Cardiac muscle cell (in vitro differentiated cells and primary cell): ENCODE measurements at regions not wholly inside any gene's neighbourhood (a gene's known extent, or its start where the extent isn't known, plus 50 kb on each side); places are given as distances from the start of the nearest gene placed in this dataset.
A peak's percentile ranks its signal among the peaks of the same experiment; 100 is the strongest.

Source experiments
- DNase-seq, 2 donors: peaks; one replicate each; pipeline versions ENCODE4 v3.0.0 to v3.0.0-alpha.2; 2010 to 2017; ENCODE audit warnings: low read depth in 1 of 2, low spot score in 1 of 2
- H3K27ac ChIP-seq: fragments of 200-600 bp; sonication (generic); 2 replicates; pipeline ENCODE4 v1.5.1; 2016
- H3K27me3 ChIP-seq: fragments of 200-600 bp; sonication (generic); 2 replicates; pipeline ENCODE4 v1.6.0; 2016; ENCODE audit warnings: control low read depth
- H3K36me3 ChIP-seq: fragments of 200-600 bp; sonication (generic); 2 replicates; pipeline ENCODE4 v1.5.1; 2016; ENCODE audit warnings: control low read depth
- H3K4me1 ChIP-seq: fragments of 200-600 bp; sonication (generic); 2 replicates; pipeline ENCODE4 v1.8.1; 2017; ENCODE audit warnings: low read depth, mild to moderate bottlenecking, mixed run types
- H3K4me3 ChIP-seq: fragments of 200-600 bp; sonication (generic); 2 replicates; pipeline ENCODE4 v1.5.1; 2016; ENCODE audit warnings: mild to moderate bottlenecking
- H3K9me3 ChIP-seq: fragments of 200-600 bp; sonication (generic); 2 replicates; pipeline ENCODE4 v1.5.1; 2017; ENCODE audit warnings: low read depth, mild to moderate bottlenecking, control low read depth
- CTCF ChIP-seq: IDR thresholded peaks from 2 replicates; pipeline ENCODE4 v1.5.1; 2012; ENCODE audit warnings: low read depth, mild to moderate bottlenecking, low read length

DNA sequence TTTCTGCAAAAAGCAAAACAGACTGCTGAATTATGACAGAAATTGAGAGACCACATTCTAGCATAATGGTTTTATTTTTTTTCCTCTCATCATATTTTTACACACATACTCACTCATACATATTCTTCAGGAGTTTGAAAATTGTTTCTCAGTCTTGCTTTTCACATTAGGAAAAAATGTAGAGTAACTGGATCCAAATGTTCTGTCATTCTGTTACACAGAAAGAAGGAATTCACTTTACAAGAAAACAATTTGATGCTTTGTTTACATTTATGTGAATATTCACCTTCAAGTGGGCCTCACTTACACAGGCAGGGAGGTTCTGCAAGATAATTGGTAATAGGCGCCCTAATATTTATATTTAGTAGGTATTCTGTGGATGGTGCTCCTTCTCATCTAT, 82.0 kb downstream of the ARL4A start:
- no peak for TF ChIP-seq CTCF
- no peak overlapping the region for H3K4me3 ChIP-seq
- no peaks in the 10 kb centered on the region for H3K36me3 ChIP-seq
- DNase-seq = no peak
- no peaks in the 10 kb centered on the region for H3K4me1 ChIP-seq
- H3K27ac ChIP-seq = no peak overlapping the region
- H3K9me3 ChIP-seq = no peaks in the 10 kb centered on the region
- H3K27me3 ChIP-seq = no peaks in the 10 kb centered on the region

DNA sequence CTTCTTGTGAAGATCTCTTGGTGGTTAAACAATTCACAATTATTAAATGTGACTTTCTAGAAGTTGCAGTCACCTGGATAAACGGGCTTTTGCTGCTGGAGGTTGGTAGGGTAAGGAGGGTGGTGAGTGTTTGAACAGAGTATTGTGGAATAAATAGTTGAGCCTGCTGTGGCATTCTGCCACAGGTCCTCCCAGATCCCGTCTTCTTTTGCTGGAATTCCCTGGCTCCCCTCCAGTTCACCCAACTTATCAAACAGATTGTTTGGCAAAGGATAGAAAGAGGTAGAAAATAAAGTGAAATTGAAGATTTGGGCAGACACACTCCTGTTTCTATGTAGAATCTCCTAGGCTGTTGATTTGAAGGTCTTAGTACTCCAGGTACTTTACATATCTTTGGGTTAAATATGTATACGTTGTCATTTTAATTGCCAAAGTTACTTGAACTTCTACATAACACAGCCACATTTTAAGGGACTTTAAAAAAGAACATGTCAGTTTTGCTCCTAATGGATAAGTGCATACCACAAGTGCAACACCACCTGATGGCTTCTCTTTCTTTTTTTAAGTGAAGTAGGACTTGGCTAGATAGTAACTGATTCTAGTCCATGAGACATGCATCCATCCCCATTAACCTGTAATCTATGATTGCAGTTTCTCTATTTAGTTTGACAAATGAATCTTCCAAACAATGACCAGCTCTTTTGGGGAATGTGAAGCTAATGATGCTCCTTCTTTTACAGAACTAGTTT, 83.0 kb downstream of the ARL4A start:
- H3K9me3 ChIP-seq = no peaks in the 10 kb centered on the region
- no peaks in the 10 kb centered on the region for H3K4me1 ChIP-seq
- H3K4me3 ChIP-seq = no peak overlapping the region
- TF ChIP-seq CTCF = no peak
- DNase-seq = peak in 1 of 2 donors; percentile 70
- no peak overlapping the region for H3K27ac ChIP-seq
- no peaks in the 10 kb centered on the region for H3K27me3 ChIP-seq
- H3K36me3 ChIP-seq = no peaks in the 10 kb centered on the region

DNA sequence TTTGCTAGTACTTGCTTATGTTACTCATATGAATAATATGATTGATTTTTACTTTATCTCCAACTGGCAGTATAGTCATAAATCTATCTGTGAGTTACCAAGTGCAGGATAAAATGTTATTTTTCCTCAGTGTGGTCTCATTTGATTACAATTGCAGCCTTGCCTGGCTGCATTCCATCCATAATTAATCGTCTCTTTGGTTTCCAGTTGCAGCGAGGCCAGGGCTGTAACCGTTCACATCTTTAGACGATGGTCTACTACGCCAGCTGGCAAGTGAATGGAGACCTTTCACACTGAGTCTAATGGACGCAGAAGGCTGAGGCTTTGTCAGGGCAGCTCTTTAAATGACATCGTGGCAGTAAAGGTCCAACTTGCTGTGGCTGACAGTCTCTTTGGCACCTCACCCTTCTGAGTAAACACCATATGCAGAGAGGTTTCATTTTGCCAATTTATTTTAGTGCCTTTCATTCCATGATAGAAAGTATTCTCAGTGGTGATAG, 84.0 kb downstream of the ARL4A start:
- no peak overlapping the region for H3K4me3 ChIP-seq
- DNase-seq = peak in 1 of 2 donors; percentile 38
- no peaks in the 10 kb centered on the region for H3K4me1 ChIP-seq
- no peaks in the 10 kb centered on the region for H3K36me3 ChIP-seq
- H3K27me3 ChIP-seq = no peaks in the 10 kb centered on the region
- no peak overlapping the region for H3K27ac ChIP-seq
- H3K9me3 ChIP-seq = no peaks in the 10 kb centered on the region
- no peak for TF ChIP-seq CTCF

DNA sequence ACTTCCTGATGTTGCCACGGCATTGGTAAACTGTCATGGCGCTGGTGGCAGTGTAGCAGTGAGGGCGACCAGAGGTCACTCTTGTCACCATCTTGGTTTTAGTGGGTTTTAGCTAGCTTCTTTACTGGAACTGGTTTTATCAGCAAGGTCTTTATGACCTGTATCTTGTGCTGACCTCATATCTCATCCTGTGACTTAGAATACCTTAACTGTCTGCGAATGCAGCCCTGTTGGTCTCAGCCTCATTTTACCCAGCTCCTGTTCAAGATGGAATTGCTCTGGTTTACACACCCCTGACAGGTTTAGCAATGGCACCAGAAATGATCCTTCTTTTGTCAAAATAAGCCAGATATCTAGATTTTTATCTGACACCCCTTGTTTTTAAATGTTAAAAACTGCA, 85.3 kb downstream of the ARL4A start:
- Histone ChIP-seq H3K4me3 (no peak overlapping the region), H3K9me3 (no peaks in the 10 kb centered on the region), H3K27me3 (no peaks in the 10 kb centered on the region), H3K27ac (no peak overlapping the region), H3K36me3 (no peaks in the 10 kb centered on the region), H3K4me1 (no peaks in the 10 kb centered on the region)
- no peak for DNase-seq
- TF ChIP-seq CTCF = no peak

GRCh38 chr7:12777257-12777656, 89.8 kb downstream of the ARL4A start:
- TF ChIP-seq CTCF = no peak
- no peaks in the 10 kb centered on the region for H3K4me1 ChIP-seq
- no peaks in the 10 kb centered on the region for H3K36me3 ChIP-seq
- DNase-seq = no peak
- no peak overlapping the region for H3K27ac ChIP-seq
- no peaks in the 10 kb centered on the region for H3K9me3 ChIP-seq
- no peaks in the 10 kb centered on the region for H3K27me3 ChIP-seq
- H3K4me3 ChIP-seq = no peak overlapping the region
